NCI-H69 (cell line): ENCODE measurements at regions not wholly inside any gene's neighbourhood (a gene's known extent, or its start where the extent isn't known, plus 50 kb on each side); places are given as distances from the start of the nearest gene placed in this dataset.
"Not testable (repeated sequence)": the region's sequence is repeated elsewhere in the genome, so short reads cannot be mapped to it uniquely, and the experiment has no call there.

ENCODE experiments used
- DNase-seq: peaks from one replicate; lab custom pipeline; 2025; lab: John Stamatoyannopoulos, UW

GRCh38 chr2:242113492-242113891 lies 244.0 kb downstream of the RTP5 start:
- DNase-seq = not testable (repeated sequence)

GRCh38 chr2:242116676-242117075 lies 247.1 kb downstream of the RTP5 start:
- not testable (repeated sequence) for DNase-seq

- DNase-seq = not testable (repeated sequence)
These were observed 247.8 kb downstream of the RTP5 start for GRCh38 chr2:242117305-242117704.

DNA sequence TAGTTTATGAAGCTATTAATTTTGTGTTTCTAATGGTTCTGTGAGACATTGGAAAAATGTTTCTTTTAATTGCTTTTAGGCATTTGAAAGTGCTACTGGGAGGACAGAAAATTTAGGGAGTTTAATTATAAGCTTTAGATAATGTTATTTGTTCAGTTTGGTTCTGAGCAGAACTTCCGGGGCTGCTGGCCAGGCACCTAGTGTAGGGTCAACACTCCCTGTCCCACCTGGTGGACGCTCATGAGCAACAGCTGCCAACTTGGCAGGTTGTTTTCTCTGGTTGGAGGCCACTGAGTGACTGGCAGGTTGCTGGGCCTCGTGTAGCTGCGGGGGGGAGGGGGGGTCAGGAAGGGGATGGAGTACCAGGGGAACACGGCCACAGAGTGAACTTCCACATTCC lies 250.2 kb downstream of the RTP5 start:
- not testable (repeated sequence) for DNase-seq

DNA sequence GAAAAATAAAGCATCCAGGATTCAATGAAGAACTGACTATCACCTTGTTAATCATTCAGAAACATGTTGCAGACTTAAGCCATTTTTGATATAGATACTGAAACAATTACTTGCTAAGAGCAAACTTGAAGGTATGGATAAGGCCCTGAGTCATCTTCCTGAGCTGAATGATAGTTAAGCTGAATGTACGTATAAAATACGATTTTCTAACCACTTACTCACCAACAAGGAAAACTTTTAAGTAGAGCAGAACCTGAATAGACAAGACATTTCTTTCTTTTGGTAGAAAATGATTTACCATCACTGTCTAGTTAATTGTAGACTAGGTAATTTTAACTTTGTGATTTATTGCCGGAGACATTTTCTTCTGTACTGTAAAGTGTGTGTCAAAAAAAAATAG lies 261.2 kb downstream of the RTP5 start:
- not testable (repeated sequence) for DNase-seq

DNA sequence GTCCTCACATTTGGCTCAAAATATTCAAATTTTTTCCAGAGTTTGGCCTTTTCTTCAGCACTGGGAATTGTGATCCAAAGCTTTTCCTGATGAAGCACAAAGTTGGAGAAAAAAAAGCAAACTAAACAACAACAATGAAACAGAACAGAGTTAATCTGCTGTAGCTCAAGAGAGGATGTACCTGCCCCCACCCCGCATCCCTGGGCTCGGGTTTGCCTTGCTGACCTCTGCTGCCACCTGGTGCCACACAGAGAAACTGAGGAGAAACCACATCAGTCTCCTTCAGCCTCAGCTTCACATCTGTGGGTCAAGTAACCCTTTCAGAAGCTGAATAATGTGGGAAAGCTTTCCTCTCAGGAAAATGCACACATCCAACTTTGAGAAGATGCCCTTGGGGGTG lies 290.4 kb downstream of the RTP5 start:
- DNase-seq = not testable (repeated sequence)

GRCh38 chr2:242165115-242165514 lies 295.6 kb downstream of the RTP5 start:
- not testable (repeated sequence) for DNase-seq

DNA sequence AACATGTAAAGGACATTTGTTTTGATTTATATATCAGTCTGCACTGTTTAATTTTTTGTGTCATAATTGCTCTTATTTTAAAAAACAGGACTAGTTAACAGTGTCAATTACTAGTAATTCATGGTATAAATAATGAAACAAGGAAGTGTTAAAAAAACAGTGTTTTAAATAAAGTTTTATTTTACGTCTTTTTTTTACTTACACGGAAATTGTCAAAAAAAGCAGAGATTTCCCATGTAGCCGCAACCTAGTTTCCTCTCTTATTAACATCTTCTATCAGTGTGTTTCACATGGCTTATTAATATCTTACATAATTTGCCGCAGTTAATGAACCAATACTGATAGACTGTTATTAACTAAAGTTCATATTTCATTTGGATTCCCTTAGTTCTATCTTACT lies 301.8 kb downstream of the RTP5 start:
- DNase-seq = not testable (repeated sequence)
